ENCODE measurements at regions not wholly inside any gene's neighbourhood (a gene's known extent, or its start where the extent isn't known, plus 50 kb on each side); places are given as distances from the start of the nearest gene placed in this dataset.

DNA sequence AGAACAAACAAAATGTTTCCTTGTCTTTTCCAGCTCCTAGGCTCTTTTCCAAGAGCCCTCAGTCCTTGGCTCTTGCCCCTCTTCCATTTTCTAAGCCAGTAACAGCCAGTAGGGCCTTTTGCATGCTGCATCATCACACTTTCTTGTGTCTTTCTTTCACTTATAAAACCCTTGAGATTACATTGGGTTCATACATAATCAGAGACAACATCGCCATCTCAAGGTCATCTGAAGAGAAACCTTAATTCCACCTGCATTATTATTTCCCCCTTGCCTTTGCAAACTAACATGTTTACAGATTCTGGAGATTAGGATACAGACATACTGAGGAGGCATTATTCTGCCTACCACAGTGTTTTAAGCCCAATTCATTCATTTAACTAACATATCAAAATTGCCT is 697.3 kb downstream of the TRIB2 start:
- TF ChIP-seq, protein P1, sequence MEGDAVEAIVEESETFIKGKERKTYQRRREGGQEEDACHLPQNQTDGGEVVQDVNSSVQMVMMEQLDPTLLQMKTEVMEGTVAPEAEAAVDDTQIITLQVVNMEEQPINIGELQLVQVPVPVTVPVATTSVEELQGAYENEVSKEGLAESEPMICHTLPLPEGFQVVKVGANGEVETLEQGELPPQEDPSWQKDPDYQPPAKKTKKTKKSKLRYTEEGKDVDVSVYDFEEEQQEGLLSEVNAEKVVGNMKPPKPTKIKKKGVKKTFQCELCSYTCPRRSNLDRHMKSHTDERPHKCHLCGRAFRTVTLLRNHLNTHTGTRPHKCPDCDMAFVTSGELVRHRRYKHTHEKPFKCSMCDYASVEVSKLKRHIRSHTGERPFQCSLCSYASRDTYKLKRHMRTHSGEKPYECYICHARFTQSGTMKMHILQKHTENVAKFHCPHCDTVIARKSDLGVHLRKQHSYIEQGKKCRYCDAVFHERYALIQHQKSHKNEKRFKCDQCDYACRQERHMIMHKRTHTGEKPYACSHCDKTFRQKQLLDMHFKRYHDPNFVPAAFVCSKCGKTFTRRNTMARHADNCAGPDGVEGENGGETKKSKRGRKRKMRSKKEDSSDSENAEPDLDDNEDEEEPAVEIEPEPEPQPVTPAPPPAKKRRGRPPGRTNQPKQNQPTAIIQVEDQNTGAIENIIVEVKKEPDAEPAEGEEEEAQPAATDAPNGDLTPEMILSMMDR (IDR thresholded peaks at IDR 0.05), result no peak
- no peak for TF ChIP-seq POLR2A (IDR thresholded peaks at IDR 0.05)

All from Peyer's patch (tissue), 4 donors.